IMR-90 (cell line): ENCODE measurements at regions not wholly inside any gene's neighbourhood (a gene's known extent, or its start where the extent isn't known, plus 50 kb on each side); places are given as distances from the start of the nearest gene placed in this dataset.

Experiments used
- ATAC-seq: fragments of 200-7000 bp; cut with Tn5 transposase; 2 replicates; pipeline ENCODE4 v1.9.1; 2020; ENCODE audit warnings: low read depth, mild to moderate bottlenecking, moderate library complexity
- BruUV-seq: library from RNA; stranded (reverse); fragments of 400-500 nt; replicated peaks from 2 replicates; lab custom pipeline; 2021; lab: Mats Ljungman, UMichigan
- CTCF ChIA-PET: fragments of 300-600 bp; formaldehyde crosslinking; extraction: SDS; loops from one replicate; lab custom pipeline; 2021; ENCODE audit warnings: antibody characterized with exemption; lab: Yijun Ruan, JAX
- POLR2A ChIA-PET: fragments of 300-600 bp; sonication (Branson Sonifier 250); formaldehyde crosslinking; loops from one replicate; lab custom pipeline; 2022; ENCODE audit warnings: antibody characterized with exemption; ENCODE audit not compliant: unreplicated experiment; lab: Charles Lee
- DNase-seq: peaks from one replicate; pipeline ENCODE4 v3.0.0; 2013
- H2AFZ ChIP-seq: replicated peaks from 2 replicates; pipeline ENCODE3; 2013; ENCODE audit warnings: low read length, mild to moderate bottlenecking; ENCODE audit not compliant: poor library complexity
- H2AK5ac ChIP-seq: 2 replicates; pipeline ENCODE4 v1.6.1; 2013; ENCODE audit warnings: low read depth, low read length, inconsistent platforms
- H2AK9ac ChIP-seq: replicated peaks from 2 replicates; pipeline ENCODE3; 2013; ENCODE audit warnings: mild to moderate bottlenecking, low read depth, low read length, moderate library complexity; ENCODE audit not compliant: poor library complexity
- H2BK120ac ChIP-seq: 2 replicates; pipeline ENCODE4 v1.6.1; 2013; ENCODE audit warnings: low read depth, low read length, inconsistent platforms
- H2BK15ac ChIP-seq: 3 replicates; pipeline ENCODE4 v1.6.1; 2013; ENCODE audit warnings: low read depth, low read length, inconsistent platforms
- H2BK20ac ChIP-seq: 2 replicates; pipeline ENCODE4 v1.6.1; 2013; ENCODE audit warnings: low read depth, mild to moderate bottlenecking, inconsistent platforms, low read length, moderate library complexity
- H2BK5ac ChIP-seq: 2 replicates; pipeline ENCODE4 v1.6.1; 2013; ENCODE audit warnings: mild to moderate bottlenecking, low read depth, low read length, inconsistent platforms; ENCODE audit not compliant: poor library complexity, severe bottlenecking
- H3K14ac ChIP-seq: replicated peaks from 2 replicates; pipeline ENCODE4 v1.6.1; 2013; ENCODE audit warnings: low read depth, low read length, inconsistent platforms
- H3K18ac ChIP-seq: 2 replicates; pipeline ENCODE4 v1.6.1; 2013; ENCODE audit warnings: low read depth, low read length, control low read depth
- H3K23ac ChIP-seq: 2 replicates; pipeline ENCODE4 v1.6.1; 2013; ENCODE audit warnings: low read depth, low read length, inconsistent platforms
- H3K27ac ChIP-seq: 2 replicates; pipeline ENCODE4 v1.5.1; 2013; ENCODE audit warnings: mild to moderate bottlenecking, control low read depth, low read length; ENCODE audit not compliant: insufficient read depth
- H3K27me3 ChIP-seq: 2 replicates; pipeline ENCODE4 v1.6.1; 2013; ENCODE audit warnings: low read length; ENCODE audit not compliant: control insufficient read depth, insufficient read depth
- H3K36me3 ChIP-seq: 2 replicates; pipeline ENCODE4 v1.6.1; 2013; ENCODE audit warnings: low read length, mixed read lengths; ENCODE audit not compliant: control insufficient read depth, insufficient read depth
- H3K4ac ChIP-seq: 2 replicates; pipeline ENCODE4 v1.6.1; 2013; ENCODE audit warnings: low read depth, low read length, inconsistent platforms
- H3K4me1 ChIP-seq: 2 replicates; pipeline ENCODE4 v1.6.1; 2013; ENCODE audit warnings: low read length, mixed read lengths; ENCODE audit not compliant: control insufficient read depth, insufficient read depth
- H3K4me2 ChIP-seq: 2 replicates; pipeline ENCODE4 v1.6.1; 2013; ENCODE audit warnings: low read depth, mild to moderate bottlenecking, control low read depth, low read length, moderate library complexity
- H3K4me3 ChIP-seq: 2 replicates; pipeline ENCODE4 v1.5.1; 2013; ENCODE audit warnings: low read depth, mild to moderate bottlenecking, control low read depth, low read length, moderate library complexity; ENCODE audit not compliant: insufficient read depth
- H3K56ac ChIP-seq: 2 replicates; pipeline ENCODE4 v1.6.1; 2013; ENCODE audit warnings: low read length, inconsistent platforms; ENCODE audit not compliant: insufficient read depth; ENCODE audit errors: extremely low read depth
- H3K79me1 ChIP-seq, 2 experiments: 2 replicates each; pipeline ENCODE4 v1.6.1; 2013; ENCODE audit warnings: low read length in 2 of 2, inconsistent platforms in 1 of 2, low read depth in 1 of 2
- H3K9ac ChIP-seq: 2 replicates; pipeline ENCODE4 v1.6.1; 2013; ENCODE audit warnings: low read depth, low read length, control low read depth
- H3K9me1 ChIP-seq: 2 replicates; pipeline ENCODE4 v1.6.1; 2013; ENCODE audit warnings: low read length, inconsistent platforms; ENCODE audit not compliant: insufficient read depth
- H3K9me3 ChIP-seq: 2 replicates; pipeline ENCODE4 v1.6.1; 2013; ENCODE audit warnings: low read length; ENCODE audit not compliant: control insufficient read depth, insufficient read depth
- H4K20me1 ChIP-seq: 2 replicates; pipeline ENCODE4 v1.6.1; 2013; ENCODE audit warnings: low read length, inconsistent platforms; ENCODE audit not compliant: insufficient read depth
- H4K5ac ChIP-seq: 2 replicates; pipeline ENCODE4 v1.6.1; 2013; ENCODE audit warnings: mild to moderate bottlenecking, low read depth, low read length, control low read depth
- H4K8ac ChIP-seq, 2 experiments: 2 replicates each; pipeline ENCODE4 v1.6.1; 2013; ENCODE audit warnings: low read depth in 2 of 2, low read length in 2 of 2, control low read depth in 1 of 2, inconsistent platforms in 1 of 2
- H4K91ac ChIP-seq: 2 replicates; pipeline ENCODE4 v1.6.1; 2013; ENCODE audit warnings: low read depth, low read length, inconsistent platforms; ENCODE audit not compliant: insufficient read depth
- BHLHE40 ChIP-seq: fragments of 150-350 bp; IDR thresholded peaks from 2 replicates; pipeline ENCODE4 v1.6.1; 2016; ENCODE audit warnings: mild to moderate bottlenecking, low read depth, low read length
- CEBPB ChIP-seq: IDR thresholded peaks from 2 replicates; pipeline ENCODE4 v1.6.1; 2012; ENCODE audit warnings: low read depth, low read length, improper control_type of control experiment
- CHD1 ChIP-seq: IDR thresholded peaks from 2 replicates; pipeline ENCODE4 v1.6.1; 2012; ENCODE audit warnings: low read depth, low read length, improper control_type of control experiment
- FOS ChIP-seq: fragments of 150-350 bp; IDR thresholded peaks from 2 replicates; pipeline ENCODE4 v1.6.1; 2016; ENCODE audit warnings: low read depth, low read length
- MAFK ChIP-seq: IDR thresholded peaks from 2 replicates; pipeline ENCODE4 v1.6.1; 2012; ENCODE audit warnings: low read depth, low read length, improper control_type of control experiment
- MAZ ChIP-seq: IDR thresholded peaks from 2 replicates; pipeline ENCODE4 v1.6.1; 2012; ENCODE audit warnings: low read depth, mild to moderate bottlenecking, low read length, improper control_type of control experiment, moderate library complexity, borderline replicate concordance
- MXI1 ChIP-seq: IDR thresholded peaks from 2 replicates; pipeline ENCODE4 v1.6.1; 2012; ENCODE audit warnings: low read depth, mild to moderate bottlenecking, low read length, moderate library complexity, borderline replicate concordance
- NFE2L2 ChIP-seq: fragments of 150-350 bp; IDR thresholded peaks from 2 replicates; pipeline ENCODE4 v1.6.1; 2016; ENCODE audit warnings: low read depth, mild to moderate bottlenecking, low read length
- POLR2A ChIP-seq: IDR thresholded peaks from 2 replicates; pipeline ENCODE4 v1.6.1; 2012; ENCODE audit warnings: mild to moderate bottlenecking, low read depth, low read length
- RAD21 ChIP-seq: IDR thresholded peaks from 2 replicates; pipeline ENCODE4 v1.6.1; 2012; ENCODE audit warnings: low read length, improper control_type of control experiment
- RCOR1 ChIP-seq: IDR thresholded peaks from 2 replicates; pipeline ENCODE4 v1.6.1; 2012; ENCODE audit warnings: mild to moderate bottlenecking, low read length, improper control_type of control experiment; ENCODE audit not compliant: insufficient replicate concordance
- RFX5 ChIP-seq: IDR thresholded peaks from 2 replicates; pipeline ENCODE4 v1.8.0; 2012; ENCODE audit warnings: low read depth, mild to moderate bottlenecking, low read length, moderate library complexity
- SMC3 ChIP-seq: fragments of 150-350 bp; IDR thresholded peaks from 2 replicates; pipeline ENCODE4 v1.6.1; 2016; ENCODE audit warnings: low read depth, mild to moderate bottlenecking, antibody characterized with exemption, low read length, moderate library complexity
- WGBS, 2 experiments: methylation state at CpG; one replicate each; pipeline versions ENCODE4 v1.1.5 to v1.1.7; 2013; ENCODE audit warnings: missing lambda C conversion rate in 2 of 2; ENCODE audit not compliant: insufficient read length in 1 of 2; ENCODE audit errors: extremely low coverage in 2 of 2; 5-methylcytosine and 5-hydroxymethylcytosine counted together
- dilution Hi-C: fragments of 300-500 bp; cut with HindIII; formaldehyde crosslinking; loops from one replicate; pipeline ENCODE4 v1.14.3; 2018; ENCODE audit warnings: low sequenced_read_pairs; ENCODE audit not compliant: unreplicated experiment
- in situ Hi-C: fragments of 300-500 bp; cut with MboI; formaldehyde crosslinking; loops from 3 replicates; pipeline ENCODE4 v1.14.3; 2019; ENCODE audit warnings: low sequenced_read_pairs, inconsistent platforms, mixed read lengths
- intact Hi-C: fragments of 100-400 bp; cut with micrococcal nuclease; formaldehyde crosslinking; loops from 2 replicates; pipeline ENCODE4 v1.10.0; 2022
- TF ChIP-seq, protein P1 (sequence below): fragments of 150-350 bp; IDR thresholded peaks from 2 replicates; pipeline ENCODE4 v1.6.1; 2016; ENCODE audit warnings: low read depth, mild to moderate bottlenecking, low read length, moderate library complexity, borderline replicate concordance
- TF ChIP-seq, protein P2 (sequence below): fragments of 150-350 bp; IDR thresholded peaks from 2 replicates; pipeline ENCODE4 v1.6.1; 2017; ENCODE audit warnings: mild to moderate bottlenecking, antibody characterized with exemption, low read length, low read depth
- TF ChIP-seq, protein P3 (sequence below): conservative IDR thresholded peaks from 2 replicates; pipeline ENCODE4 v1.5.1; 2012; ENCODE audit warnings: mild to moderate bottlenecking, low read depth, low read length, improper control_type of control experiment

DNA sequence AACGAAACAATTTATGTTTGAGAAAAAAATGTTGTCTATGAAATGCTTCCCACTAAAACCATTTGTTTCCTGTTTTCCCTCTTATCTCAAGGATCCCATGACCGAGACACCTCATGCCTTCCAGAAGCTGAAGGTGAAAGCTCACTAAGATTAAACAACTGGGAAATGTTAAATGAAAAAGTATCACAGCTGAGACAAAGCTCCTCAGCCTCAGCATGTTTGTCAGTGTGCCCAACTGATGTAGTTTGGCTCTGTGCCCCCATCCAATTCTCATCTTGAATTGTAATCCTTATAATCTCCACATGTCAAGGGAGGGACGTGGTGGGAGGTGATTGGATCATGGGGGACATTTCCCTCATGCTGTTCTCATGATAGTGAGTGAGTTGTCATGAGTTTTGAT, 327.3 kb downstream of the HTR7 start:
- Histone ChIP-seq H3K4me1 (no peaks in the 10 kb centered on the region), H3K27me3 (no peaks in the 10 kb centered on the region; the same call in 1 of the 2 replicates), H2BK20ac (no peak overlapping the region), H4K91ac (no peak overlapping the region), H2AFZ (no peak overlapping the region), H3K9ac (no peak overlapping the region), H2BK5ac (no peak overlapping the region), H3K4me2 (no peak overlapping the region), H4K20me1 (no peaks in the 10 kb centered on the region), H3K14ac (no peak overlapping the region), H2BK15ac (no peak overlapping the region), H4K5ac (no peak overlapping the region), H3K9me1 (no peaks in the 10 kb centered on the region), H2AK5ac (no peak overlapping the region), H2AK9ac (no peak overlapping the region), H3K79me1 (no peaks in the 10 kb centered on the region), H3K4me3 (no peak overlapping the region), H3K36me3 (no peaks in the 10 kb centered on the region), H2BK120ac (no peak overlapping the region), H3K56ac (no peak overlapping the region), H3K4ac (no peak overlapping the region), H3K18ac (no peak overlapping the region), H3K27ac (no peak overlapping the region), H4K8ac (no peak overlapping the region), H3K23ac (no peak overlapping the region), H3K9me3 (no peaks in the 10 kb centered on the region)
- TF ChIP-seq, protein P1, sequence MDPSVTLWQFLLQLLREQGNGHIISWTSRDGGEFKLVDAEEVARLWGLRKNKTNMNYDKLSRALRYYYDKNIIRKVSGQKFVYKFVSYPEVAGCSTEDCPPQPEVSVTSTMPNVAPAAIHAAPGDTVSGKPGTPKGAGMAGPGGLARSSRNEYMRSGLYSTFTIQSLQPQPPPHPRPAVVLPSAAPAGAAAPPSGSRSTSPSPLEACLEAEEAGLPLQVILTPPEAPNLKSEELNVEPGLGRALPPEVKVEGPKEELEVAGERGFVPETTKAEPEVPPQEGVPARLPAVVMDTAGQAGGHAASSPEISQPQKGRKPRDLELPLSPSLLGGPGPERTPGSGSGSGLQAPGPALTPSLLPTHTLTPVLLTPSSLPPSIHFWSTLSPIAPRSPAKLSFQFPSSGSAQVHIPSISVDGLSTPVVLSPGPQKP, result no peak
- TF ChIP-seq NFE2L2 (no peak), FOS (no peak), RCOR1 (no peak), RAD21 (no peak), RFX5 (no peak), CHD1 (no peak), BHLHE40 (no peak), MXI1 (no peak), CEBPB (no peak), MAZ (no peak), POLR2A (no peak), MAFK (no peak), SMC3 (no peak)
- TF ChIP-seq, protein P2, sequence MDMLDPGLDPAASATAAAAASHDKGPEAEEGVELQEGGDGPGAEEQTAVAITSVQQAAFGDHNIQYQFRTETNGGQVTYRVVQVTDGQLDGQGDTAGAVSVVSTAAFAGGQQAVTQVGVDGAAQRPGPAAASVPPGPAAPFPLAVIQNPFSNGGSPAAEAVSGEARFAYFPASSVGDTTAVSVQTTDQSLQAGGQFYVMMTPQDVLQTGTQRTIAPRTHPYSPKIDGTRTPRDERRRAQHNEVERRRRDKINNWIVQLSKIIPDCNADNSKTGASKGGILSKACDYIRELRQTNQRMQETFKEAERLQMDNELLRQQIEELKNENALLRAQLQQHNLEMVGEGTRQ, result no peak
- TF ChIP-seq, protein P3, sequence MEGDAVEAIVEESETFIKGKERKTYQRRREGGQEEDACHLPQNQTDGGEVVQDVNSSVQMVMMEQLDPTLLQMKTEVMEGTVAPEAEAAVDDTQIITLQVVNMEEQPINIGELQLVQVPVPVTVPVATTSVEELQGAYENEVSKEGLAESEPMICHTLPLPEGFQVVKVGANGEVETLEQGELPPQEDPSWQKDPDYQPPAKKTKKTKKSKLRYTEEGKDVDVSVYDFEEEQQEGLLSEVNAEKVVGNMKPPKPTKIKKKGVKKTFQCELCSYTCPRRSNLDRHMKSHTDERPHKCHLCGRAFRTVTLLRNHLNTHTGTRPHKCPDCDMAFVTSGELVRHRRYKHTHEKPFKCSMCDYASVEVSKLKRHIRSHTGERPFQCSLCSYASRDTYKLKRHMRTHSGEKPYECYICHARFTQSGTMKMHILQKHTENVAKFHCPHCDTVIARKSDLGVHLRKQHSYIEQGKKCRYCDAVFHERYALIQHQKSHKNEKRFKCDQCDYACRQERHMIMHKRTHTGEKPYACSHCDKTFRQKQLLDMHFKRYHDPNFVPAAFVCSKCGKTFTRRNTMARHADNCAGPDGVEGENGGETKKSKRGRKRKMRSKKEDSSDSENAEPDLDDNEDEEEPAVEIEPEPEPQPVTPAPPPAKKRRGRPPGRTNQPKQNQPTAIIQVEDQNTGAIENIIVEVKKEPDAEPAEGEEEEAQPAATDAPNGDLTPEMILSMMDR, result no peak
- POLR2A ChIA-PET, result no interaction called here
- DNase-seq, result no peak
- no peak for ATAC-seq
- intact Hi-C loops, result no loop called here
- dilution Hi-C loops, result no loop called here
- WGBS, 2 experiments, result no CpG with 5 or more reads among the region's 3 CpGs
- in situ Hi-C loops, result no loop called here
- no TSS peak for BruUV-seq
- CTCF ChIA-PET, result no interaction called here
